ENCODE measurements at regions not wholly inside any gene's neighbourhood (a gene's known extent, or its start where the extent isn't known, plus 50 kb on each side); places are given as distances from the start of the nearest gene placed in this dataset.

DNA sequence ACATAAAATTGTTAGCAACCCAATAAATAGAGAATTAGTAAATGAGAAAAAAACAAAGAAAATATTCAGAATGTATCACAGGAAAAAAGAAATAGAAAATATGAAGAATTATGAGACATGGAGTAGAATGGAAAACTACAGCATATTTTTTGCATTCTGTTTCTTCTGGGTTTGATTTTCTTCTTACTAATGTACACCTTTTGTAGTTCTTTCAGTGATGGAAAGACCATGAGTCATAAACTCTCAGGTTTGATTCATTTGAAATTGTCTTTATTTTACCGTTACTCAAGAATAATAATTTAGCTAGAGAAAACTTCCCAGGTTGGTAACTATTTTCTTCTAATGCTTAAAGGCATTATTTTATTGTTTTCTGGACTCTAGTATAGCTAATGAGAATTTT is 90.3 kb upstream of the TMEM170B start:
- TF ChIP-seq CTCF (IDR thresholded peaks at IDR 0.05) (no peak), POLR2A (IDR thresholded peaks at IDR 0.05) (no peak), EP300 (IDR thresholded peaks at IDR 0.05) (no peak), POLR2AphosphoS5 (IDR thresholded peaks at IDR 0.05) (no peak)

Measured in upper lobe of left lung (tissue), 4 donors.